GM19193 (cell line): ENCODE measurements at regions not wholly inside any gene's neighbourhood (a gene's known extent, or its start where the extent isn't known, plus 50 kb on each side); places are given as distances from the start of the nearest gene placed in this dataset.

Experiments used
- POLR2A ChIP-seq: IDR thresholded peaks from 4 replicates; pipeline ENCODE4 v1.6.1; 2011; ENCODE audit not compliant: insufficient read depth, insufficient read length; ENCODE audit errors: extremely low read depth

DNA sequence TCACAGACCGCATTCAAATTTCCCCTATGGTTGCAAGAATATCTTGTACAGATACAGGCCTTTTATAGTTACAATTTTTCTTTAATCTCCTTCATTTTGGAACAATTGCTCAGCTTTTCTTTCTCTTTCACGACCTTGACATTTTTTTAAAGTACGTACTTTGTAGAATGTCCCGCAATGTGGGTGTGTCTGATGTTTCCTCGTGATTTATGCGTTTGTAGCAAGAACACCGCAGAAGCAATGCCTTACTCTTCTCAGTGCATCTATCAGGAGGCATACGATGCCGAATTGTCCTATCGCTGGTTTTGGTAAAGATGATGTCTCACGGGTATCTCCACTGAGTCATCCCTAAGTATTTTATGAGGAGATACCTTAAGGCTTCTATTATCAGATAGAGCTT lies 76.9 kb upstream of the RALGPS2 start:
- TF ChIP-seq POLR2A, result no peak

DNA sequence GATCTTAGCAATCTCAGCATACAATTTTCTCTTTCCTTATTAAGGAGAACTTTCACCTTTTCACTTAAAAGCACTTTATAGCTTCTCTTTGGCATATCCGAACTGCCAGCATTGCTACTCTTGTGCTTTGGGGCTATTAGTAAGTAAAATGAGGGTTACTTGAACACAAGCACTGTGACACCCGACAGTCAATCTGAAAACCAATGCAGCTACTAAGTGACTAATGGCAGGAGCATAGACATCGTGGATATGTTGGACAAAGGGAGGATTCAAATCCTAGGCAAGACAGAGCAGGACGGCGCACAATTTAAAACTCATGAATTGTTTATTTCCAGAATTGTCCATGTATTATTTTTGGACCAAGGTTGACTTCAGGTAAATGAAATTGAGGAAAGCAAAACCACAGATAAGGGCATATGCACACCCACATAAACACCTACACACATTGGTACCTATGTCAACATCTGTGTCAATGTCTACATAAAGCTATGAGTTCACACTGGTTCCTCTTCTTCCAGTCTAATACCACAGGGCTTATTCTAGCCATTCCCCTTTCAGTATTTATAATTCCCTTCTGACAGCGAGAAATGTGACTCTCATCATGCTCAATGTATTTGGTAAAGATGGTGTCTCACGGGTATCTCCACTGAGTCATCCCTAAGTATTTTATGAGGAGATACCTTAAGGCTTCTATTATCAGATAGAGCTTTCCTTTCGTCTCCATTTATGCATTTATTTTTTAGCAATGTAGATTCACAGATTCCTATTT lies 75.3 kb upstream of the RALGPS2 start:
- TF ChIP-seq POLR2A, result no peak

DNA sequence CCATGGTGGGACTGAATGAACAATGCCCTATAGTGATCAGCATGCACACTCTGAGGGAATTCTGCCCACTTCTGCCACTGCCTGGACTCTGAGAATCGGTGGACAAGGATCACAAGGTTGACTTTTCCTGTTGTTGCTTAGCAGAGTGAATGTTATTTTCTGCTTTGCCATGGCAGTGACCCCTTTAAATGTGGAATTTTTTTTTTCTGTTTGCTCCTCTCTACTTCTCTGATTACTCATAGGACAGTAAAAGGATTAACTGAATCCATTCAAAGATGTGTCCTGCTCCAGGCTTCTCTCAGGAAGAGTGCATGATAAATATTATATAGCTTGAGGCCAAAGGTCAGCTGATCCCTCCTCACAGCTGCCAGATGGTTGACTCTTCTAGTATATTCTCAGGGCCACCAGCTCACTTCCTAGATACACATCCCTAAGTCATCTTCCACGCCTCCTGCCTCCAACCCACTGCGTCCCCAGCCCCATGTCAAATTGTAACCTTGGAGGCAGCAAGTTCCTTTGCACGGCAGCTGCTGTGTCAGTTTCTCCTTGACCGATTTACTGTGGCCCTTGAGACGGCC lies 74.0 kb upstream of the RALGPS2 start:
- TF ChIP-seq POLR2A, result no peak

DNA sequence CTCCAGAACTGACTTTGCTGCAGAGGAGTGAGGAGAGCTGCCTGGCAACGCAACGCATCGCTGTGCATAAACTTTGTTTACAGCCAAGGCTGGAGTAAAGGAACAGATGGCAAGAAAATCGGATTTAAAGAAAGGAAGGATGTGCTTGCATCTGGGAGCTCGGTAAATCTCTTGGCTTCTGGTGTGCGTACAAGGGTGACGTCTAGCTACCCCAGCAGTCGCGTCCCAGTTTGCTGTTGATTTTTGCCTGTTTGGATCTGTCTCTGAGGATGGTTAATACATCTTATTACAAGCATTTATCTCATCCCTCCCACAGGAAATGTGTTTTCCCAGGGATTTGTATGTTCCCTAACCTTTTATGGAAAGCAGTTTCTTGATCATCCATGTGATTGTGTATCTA lies 73.3 kb upstream of the RALGPS2 start:
- no peak for TF ChIP-seq POLR2A

DNA sequence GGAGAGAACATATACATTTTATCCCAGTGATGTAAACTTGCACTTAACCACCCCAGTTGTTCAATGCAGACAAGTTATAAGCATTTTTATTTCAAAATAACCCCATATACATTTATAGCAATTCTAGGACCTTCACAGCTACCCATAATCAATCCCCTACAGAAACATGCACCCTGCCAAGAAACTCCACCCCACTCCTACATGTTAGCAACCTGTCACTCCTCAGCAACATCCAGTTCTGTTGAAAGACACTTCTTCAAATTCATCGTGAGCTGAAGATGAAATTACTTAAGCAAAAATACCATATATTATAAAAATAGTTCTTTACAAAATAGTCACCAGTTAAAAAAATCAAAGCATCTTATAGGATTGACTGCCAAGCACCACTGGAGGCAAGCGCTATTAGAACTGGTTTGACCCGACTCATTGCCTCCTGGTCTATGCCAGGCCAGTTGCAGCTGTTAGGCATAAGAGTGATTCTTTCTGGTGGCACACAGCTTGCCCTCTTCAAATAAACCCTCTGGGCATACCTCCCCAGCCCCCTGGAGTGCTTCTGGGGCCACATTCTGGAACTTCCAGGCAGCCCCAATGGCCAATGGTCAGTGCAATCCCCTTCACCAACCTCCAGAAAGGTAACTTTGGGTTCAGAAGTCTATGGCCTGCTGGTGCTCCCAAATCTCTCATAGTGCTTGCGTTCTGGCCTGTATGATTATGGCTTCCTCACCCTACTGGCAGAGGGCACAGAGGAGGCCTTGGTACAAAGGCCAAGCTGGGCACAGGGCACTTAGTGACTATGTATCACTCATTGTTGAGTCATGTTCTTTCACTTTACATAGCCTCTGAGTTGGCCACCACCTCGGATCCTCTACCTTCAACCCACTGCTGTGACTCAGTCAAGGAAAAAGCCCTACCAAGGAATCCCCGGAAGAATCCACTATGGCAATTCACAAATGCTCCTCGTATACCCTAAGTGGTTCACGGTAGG lies 72.2 kb upstream of the RALGPS2 start:
- no peak for TF ChIP-seq POLR2A

DNA sequence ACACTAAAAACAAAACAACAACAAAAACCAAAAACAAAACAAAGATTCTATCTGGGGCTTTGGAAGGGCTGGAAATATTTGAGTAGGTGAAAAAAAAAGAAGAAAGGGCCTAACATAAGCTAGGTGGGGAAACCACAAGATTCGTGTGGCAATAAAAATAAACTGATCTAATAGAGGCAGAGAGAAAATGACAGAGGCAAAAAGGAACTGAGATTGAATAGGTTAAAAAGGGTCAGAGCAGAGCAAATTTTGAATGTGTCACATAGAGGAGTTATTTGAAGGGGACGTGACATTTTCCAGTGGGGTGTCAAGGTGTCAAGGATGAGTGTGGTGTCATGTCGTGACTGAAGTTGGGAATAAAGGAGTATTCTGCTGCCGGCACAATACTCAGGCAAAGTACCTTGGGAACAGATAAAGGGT lies 65.2 kb upstream of the RALGPS2 start:
- TF ChIP-seq POLR2A, result no peak

DNA sequence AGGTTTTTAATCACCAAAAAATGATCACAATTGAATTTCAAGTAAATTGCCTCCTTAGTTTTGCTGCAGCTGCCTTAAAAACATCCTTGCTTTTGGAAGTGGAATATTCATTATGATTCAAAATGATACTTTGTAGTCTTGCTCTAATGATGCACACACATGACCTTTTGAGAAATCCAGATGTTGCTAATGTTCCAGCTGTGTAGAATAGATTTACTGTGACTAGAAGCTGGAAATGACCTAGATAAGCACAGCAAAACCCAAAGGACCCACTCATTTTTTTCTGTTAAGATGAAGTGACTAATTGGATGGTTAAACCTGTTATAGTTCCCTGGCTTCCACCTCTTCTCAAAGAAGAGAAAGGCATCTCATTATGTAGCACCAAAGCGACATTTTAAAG lies 64.6 kb upstream of the RALGPS2 start:
- no peak for TF ChIP-seq POLR2A

DNA sequence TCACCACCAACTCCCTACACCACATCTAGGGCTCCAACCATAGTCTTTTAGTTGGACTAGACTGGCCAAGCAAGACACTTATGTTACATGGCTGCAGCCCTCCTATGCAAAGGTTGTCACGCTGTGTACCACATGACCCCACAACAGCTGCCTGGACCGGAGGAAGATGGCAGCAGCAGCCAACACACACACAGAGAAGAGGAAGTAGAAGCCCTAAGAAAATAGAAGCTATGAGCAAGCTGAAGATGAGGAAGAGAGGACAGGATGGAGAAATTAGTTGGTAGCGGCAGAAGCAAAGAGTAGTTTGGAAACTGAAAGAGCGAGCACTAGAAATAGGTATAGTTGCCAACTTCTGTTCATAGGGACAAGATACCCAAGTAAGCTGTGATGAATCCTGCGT lies 60.8 kb upstream of the RALGPS2 start:
- no peak for TF ChIP-seq POLR2A

DNA sequence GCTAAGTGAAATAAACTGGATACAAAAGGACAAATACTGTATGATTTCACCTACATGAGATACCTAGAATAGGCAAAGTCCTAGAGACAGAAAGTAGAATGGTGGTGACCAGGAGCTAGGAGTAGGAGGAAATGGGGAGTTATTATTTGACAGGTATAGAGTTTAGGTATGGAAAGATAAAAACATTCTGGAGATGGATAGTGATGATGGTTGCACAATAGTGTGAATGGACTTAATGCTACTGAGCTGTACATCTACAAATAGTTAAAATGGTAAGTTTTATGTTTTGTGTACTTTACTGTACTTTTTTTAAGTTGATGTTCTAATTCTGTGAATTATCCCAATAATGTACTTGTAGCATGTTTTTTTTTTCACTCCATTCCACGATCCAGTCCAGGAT lies 59.5 kb upstream of the RALGPS2 start:
- no peak for TF ChIP-seq POLR2A

DNA sequence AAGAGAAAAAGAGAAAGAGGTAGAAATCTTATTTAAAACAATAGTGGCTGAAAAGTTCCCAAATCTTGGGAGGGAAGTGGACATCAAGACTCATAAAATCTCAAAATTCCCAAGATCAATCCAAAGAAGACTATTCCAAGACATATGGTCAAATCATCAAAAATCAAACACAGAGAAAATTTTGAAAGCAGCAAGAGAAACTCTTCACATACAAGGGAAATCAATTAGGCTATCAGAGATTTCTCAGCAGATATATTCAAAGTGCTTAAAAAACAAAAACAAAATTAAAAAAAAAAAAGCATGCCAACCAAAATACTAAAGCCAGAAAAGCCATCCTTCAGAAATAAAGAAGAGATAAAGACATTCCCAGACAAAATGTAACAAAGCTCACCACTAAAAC lies 52.6 kb upstream of the RALGPS2 start:
- TF ChIP-seq POLR2A, result no peak
